ENCODE measurements at regions not wholly inside any gene's neighbourhood (a gene's known extent, or its start where the extent isn't known, plus 50 kb on each side); places are given as distances from the start of the nearest gene placed in this dataset.
"Not testable (repeated sequence)": the region's sequence is repeated elsewhere in the genome, so short reads cannot be mapped to it uniquely, and the experiment has no call there.

DNA sequence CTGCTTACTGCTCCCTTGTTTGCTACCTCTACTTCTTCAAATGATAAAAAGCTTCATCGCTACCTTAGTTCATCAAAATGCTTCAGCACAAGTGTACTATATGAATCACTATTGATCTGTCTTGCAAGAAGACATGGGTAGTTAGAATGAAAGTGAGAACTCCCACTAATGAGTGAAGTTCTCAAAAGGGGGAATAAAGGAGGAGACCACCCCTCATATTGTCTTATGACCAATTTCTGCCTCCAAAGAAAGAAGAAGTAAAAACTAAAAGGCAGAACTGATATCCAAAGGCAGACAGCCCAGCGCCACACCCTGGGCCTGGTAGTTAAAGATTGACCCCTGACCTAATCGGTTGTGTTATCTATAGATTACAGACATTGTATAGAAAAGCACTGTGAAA is 63.4 kb upstream of the RAP1B start:
- TF ChIP-seq POLR2A, CTCF (IDR thresholded peaks at IDR 0.05): not testable (repeated sequence)
